NOMO-1 treated with DMSO at 0.1 percent for 48 hours (cell line): ENCODE measurements at regions not wholly inside any gene's neighbourhood (a gene's known extent, or its start where the extent isn't known, plus 50 kb on each side); places are given as distances from the start of the nearest gene placed in this dataset.

Experiments used
- DNase-seq: peaks from one replicate; lab custom pipeline; 2025; ENCODE audit not compliant: unreplicated experiment; lab: John Stamatoyannopoulos, UW

DNA sequence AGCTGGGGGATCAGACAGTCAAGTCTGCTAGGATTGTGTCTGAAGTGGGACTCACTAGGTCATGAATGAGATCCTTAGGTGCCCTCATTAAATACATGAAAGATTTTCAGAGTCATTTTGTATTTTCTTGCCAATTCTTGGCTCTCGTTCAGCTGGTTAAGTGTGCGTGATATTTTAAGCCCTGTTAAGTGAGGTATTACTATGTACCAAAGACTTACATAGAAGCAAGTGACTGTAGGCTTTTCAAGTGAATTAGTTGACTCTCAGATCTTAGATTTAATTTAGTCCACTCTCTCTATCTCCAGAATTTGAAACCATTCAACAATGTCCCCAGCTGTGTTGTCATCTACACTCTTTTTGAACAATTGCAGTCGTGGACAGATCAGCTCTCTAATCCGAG lies 219.4 kb downstream of the FOXL1 start:
- no peak for DNase-seq

GRCh38 chr16:86798247-86799041 lies 220.1 kb downstream of the FOXL1 start:
- no peak for DNase-seq

- no peak for DNase-seq
Observed at GRCh38 chr16:86799367-86799766, 221.0 kb downstream of the FOXL1 start.

DNA sequence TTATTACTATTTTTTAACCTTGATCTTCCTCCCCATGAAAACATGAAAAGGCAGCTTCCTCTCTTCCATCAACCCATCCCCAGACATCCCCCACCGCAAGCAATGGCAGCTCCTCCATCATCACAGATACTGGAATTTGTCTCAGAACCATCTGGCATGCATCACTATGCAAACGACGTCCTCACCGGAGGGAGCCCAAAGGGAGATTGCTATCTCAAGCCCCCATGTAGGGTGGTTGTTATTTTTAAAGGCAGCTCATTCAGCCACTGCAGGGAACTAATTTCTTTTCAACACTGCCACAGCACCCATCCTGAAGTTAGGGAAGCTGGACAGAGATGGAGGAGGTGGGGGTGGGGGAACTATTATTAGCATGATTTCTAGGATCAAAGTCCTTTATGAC lies 222.5 kb downstream of the FOXL1 start:
- DNase-seq: no peak

GRCh38 chr16:86802013-86802412 lies 223.7 kb downstream of the FOXL1 start:
- no peak for DNase-seq

GRCh38 chr16:86805188-86805587 lies 226.8 kb downstream of the FOXL1 start:
- no peak for DNase-seq

- DNase-seq: no peak
Observed at GRCh38 chr16:86806181-86806837, 228.0 kb downstream of the FOXL1 start.

- DNase-seq: no peak
Observed at GRCh38 chr16:86806838-86807351, 228.5 kb downstream of the FOXL1 start.

DNA sequence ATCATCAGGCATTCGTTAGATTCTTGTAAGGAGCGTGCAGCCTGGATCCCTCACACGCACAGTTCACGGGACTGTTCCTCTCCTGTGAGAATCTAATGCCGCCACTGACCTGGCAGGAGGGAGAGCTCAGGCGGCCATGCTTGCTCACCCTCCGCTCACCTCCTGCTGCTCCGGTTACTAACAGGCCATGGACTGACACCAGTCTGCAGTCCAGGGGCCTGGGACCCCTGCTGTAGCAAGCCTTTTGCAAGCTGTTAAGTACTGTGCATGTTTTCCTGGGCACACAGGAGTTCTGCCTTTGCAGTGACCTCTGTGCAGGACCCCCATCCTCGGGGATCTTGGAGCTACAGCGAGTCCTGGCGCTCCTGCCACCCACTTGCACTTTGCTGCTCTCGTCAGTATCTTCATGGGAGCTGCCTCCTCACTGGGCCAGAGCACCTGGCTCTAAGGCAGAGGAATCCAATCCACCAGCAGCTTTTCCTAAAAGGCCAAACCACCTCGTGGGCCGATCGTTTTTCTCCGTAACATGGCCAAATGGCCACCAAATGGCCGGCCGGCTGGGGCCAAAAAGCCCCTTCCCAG lies 230.6 kb downstream of the FOXL1 start:
- DNase-seq: no peak

- DNase-seq: no peak
Observed at GRCh38 chr16:86809458-86809955, 231.2 kb downstream of the FOXL1 start.

DNA sequence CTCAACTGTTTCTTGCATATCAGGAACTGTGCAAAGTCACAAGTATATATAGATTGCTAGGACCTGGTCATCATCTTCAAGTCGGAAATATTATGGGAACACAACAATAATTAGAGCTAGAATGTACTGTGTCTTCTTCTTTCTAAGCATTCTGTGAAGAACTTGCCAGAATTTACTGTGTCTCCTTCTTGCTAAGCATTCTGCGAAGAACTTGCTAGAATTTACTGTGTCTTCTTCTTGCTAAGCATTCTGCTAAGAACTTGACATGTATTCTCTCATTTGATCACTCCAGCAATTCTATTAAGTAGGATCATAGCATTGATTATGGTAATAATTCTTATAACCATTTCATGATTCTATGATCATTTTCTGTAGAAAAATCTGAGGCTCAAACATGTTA lies 231.7 kb downstream of the FOXL1 start:
- no peak for DNase-seq

DNA sequence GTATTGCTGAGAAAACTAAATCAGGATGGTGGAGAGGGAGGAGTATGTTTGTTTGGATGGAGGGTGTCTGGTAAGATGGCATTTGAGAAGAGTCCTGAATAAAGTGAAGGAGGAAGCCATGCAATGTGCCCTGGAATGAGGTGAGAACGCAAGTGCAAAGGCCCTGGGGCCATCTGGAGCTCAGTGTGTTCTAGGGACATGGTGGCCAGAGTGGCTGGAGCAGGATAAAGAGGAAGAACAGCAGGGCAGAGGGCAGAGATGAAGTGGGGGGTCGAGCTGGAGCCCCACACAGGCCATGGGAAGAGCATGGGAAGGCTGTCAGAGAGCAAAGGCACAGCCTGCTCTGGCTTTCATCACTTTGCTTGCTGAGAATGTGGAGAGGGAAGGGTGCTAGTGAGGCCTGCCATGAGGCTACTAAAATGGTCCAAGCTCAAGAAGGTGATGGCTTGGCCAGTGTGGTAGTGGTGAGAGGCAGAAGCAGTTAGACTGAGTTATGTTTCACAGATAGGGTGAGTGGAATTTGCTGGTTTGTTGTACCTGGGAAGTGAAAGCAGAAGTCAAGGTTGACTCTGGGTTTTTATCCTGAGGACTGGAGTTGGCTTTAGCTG lies 234.1 kb downstream of the FOXL1 start:
- no peak for DNase-seq

DNA sequence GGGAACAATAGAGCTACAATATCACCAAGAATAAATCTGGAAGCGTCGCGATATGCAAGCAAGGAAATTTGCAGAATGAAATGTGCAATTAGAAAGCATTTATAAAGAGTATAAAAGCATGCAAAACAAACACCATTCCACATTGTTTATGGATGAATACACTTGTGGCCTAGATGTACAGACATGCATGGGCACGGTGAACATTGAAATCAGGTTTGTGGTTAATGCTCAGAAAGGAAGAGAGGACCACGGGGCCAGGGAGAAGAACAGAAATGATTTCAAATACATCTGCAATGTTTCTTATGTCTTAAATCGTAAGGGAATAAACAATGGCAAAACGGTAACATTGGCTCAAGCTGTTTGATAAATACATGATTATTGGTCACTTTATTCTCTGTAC lies 235.9 kb downstream of the FOXL1 start:
- no peak for DNase-seq

DNA sequence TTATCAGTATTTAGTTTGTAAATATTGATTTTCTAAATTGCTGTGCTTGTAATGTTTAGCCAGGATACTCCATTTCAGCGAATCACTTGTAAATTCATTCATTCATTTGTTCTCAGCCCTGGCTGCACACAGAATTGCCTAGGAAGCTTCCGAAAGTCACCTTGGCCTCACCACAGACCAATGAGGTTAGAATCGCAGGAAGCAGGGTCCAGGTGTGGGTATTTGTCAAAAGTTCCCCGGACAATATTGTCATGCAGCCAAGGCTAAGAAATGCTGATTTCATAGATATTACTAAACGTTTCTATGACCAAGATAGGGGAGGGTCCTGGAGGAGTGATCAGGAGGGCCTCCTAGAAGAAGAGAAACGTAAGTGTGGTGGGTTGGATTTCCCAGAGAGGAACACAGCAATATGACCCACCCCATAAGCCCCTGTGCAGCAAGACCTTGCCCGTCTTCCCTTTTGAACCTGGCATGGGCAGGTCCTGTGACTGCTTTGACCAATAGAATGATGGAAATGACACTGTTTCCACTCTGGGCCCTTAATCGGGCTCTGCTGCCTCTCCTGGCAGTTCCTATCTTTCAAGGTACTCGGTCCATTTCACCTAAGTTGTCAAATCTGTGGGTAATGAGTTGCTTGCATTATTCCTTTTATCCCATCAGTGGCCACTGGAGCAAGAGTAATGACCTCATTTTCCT lies 238.7 kb downstream of the FOXL1 start:
- no peak for DNase-seq

GRCh38 chr16:86818671-86819532 lies 240.6 kb downstream of the FOXL1 start:
- no peak for DNase-seq

- no peak for DNase-seq
Observed at GRCh38 chr16:86819533-86819892, 241.2 kb downstream of the FOXL1 start.

- DNase-seq: no peak
Observed at GRCh38 chr16:86821895-86822294, 243.5 kb downstream of the FOXL1 start.

GRCh38 chr16:86823125-86823524 lies 244.8 kb downstream of the FOXL1 start:
- no peak for DNase-seq

GRCh38 chr16:86823888-86824671 lies 245.7 kb downstream of the FOXL1 start:
- DNase-seq: no peak
